H1 (cell line): ENCODE measurements at regions not wholly inside any gene's neighbourhood (a gene's known extent, or its start where the extent isn't known, plus 50 kb on each side); places are given as distances from the start of the nearest gene placed in this dataset.

ENCODE experiments used
- TF ChIP-seq, protein P1 (sequence below): fragments of 300-600 bp; sonication (generic); IDR thresholded peaks from 2 replicates; pipeline ENCODE4 v1.7.1; 2012; ENCODE audit warnings: low read length, moderate library complexity, mild to moderate bottlenecking, inconsistent platforms; ENCODE audit not compliant: insufficient replicate concordance

DNA sequence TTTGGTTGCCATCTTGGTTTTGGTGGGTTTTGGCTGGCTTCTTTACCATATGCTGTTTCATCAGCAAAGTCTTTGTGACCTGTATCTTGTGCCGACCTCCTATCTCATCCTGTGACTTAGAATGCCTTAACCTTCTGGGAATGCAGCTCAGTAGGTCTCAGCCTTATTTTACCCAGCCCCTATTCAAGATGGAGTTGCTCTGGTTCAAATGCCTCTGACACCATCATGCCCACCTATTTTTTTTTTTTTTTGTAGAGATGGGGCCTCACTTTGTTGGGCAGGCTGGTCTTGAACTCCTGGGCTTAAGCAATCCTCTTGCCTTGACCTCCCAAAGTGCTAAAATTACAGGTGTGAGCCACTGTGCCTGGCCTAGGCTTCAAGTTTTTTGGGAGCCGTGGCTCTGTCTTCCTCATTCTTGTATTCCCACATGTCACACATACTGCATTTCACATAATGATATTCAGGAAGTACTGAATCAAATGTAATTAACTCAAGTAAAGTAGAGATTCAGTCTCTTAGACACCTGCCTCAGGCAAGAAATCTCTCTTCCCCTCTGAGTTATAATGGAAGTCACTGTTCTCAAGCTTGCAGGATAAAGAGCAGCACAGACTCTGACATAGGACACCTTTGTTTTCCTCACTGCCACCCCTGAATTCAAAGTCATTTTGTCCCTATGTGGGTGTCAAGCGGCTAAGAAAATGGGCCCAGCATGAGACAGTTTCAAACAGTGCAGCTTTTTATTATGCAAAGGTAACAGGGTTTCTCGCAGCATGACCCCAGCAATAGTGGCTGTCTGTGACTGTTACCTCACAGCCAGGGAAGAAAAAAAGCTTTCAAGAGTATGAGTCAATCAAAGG is 159.0 kb downstream of the PTPN11 start (continued):
- TF ChIP-seq, protein P1, sequence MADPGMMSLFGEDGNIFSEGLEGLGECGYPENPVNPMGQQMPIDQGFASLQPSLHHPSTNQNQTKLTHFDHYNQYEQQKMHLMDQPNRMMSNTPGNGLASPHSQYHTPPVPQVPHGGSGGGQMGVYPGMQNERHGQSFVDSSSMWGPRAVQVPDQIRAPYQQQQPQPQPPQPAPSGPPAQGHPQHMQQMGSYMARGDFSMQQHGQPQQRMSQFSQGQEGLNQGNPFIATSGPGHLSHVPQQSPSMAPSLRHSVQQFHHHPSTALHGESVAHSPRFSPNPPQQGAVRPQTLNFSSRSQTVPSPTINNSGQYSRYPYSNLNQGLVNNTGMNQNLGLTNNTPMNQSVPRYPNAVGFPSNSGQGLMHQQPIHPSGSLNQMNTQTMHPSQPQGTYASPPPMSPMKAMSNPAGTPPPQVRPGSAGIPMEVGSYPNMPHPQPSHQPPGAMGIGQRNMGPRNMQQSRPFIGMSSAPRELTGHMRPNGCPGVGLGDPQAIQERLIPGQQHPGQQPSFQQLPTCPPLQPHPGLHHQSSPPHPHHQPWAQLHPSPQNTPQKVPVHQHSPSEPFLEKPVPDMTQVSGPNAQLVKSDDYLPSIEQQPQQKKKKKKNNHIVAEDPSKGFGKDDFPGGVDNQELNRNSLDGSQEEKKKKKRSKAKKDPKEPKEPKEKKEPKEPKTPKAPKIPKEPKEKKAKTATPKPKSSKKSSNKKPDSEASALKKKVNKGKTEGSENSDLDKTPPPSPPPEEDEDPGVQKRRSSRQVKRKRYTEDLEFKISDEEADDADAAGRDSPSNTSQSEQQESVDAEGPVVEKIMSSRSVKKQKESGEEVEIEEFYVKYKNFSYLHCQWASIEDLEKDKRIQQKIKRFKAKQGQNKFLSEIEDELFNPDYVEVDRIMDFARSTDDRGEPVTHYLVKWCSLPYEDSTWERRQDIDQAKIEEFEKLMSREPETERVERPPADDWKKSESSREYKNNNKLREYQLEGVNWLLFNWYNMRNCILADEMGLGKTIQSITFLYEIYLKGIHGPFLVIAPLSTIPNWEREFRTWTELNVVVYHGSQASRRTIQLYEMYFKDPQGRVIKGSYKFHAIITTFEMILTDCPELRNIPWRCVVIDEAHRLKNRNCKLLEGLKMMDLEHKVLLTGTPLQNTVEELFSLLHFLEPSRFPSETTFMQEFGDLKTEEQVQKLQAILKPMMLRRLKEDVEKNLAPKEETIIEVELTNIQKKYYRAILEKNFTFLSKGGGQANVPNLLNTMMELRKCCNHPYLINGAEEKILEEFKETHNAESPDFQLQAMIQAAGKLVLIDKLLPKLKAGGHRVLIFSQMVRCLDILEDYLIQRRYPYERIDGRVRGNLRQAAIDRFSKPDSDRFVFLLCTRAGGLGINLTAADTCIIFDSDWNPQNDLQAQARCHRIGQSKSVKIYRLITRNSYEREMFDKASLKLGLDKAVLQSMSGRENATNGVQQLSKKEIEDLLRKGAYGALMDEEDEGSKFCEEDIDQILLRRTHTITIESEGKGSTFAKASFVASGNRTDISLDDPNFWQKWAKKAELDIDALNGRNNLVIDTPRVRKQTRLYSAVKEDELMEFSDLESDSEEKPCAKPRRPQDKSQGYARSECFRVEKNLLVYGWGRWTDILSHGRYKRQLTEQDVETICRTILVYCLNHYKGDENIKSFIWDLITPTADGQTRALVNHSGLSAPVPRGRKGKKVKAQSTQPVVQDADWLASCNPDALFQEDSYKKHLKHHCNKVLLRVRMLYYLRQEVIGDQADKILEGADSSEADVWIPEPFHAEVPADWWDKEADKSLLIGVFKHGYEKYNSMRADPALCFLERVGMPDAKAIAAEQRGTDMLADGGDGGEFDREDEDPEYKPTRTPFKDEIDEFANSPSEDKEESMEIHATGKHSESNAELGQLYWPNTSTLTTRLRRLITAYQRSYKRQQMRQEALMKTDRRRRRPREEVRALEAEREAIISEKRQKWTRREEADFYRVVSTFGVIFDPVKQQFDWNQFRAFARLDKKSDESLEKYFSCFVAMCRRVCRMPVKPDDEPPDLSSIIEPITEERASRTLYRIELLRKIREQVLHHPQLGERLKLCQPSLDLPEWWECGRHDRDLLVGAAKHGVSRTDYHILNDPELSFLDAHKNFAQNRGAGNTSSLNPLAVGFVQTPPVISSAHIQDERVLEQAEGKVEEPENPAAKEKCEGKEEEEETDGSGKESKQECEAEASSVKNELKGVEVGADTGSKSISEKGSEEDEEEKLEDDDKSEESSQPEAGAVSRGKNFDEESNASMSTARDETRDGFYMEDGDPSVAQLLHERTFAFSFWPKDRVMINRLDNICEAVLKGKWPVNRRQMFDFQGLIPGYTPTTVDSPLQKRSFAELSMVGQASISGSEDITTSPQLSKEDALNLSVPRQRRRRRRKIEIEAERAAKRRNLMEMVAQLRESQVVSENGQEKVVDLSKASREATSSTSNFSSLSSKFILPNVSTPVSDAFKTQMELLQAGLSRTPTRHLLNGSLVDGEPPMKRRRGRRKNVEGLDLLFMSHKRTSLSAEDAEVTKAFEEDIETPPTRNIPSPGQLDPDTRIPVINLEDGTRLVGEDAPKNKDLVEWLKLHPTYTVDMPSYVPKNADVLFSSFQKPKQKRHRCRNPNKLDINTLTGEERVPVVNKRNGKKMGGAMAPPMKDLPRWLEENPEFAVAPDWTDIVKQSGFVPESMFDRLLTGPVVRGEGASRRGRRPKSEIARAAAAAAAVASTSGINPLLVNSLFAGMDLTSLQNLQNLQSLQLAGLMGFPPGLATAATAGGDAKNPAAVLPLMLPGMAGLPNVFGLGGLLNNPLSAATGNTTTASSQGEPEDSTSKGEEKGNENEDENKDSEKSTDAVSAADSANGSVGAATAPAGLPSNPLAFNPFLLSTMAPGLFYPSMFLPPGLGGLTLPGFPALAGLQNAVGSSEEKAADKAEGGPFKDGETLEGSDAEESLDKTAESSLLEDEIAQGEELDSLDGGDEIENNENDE: peak; percentile 78
